SK-N-SH treated with all-trans-retinoic acid at 6 μM for 48 hours (cell line): ENCODE measurements at regions not wholly inside any gene's neighbourhood (a gene's known extent, or its start where the extent isn't known, plus 50 kb on each side); places are given as distances from the start of the nearest gene placed in this dataset.

Source experiments
- ATAC-seq: fragments of 200-7000 bp; cut with Tn5 transposase; 3 replicates; pipeline ENCODE4 v1.9.1; 2020; ENCODE audit warnings: mild to moderate bottlenecking, moderate library complexity
- ARNTL ChIP-seq: fragments of 450-650 bp; formaldehyde crosslinking; IDR thresholded peaks from 2 replicates; pipeline ENCODE4 v1.5.0; 2020; ENCODE audit warnings: low read depth, mild to moderate bottlenecking, moderate library complexity, borderline replicate concordance
- BACH2 ChIP-seq: fragments of 250-450 bp; sonication (Bioruptor Pico); IDR thresholded peaks from 2 replicates; pipeline ENCODE4 v1.9.0; 2021; ENCODE audit warnings: mild to moderate bottlenecking, borderline replicate concordance
- CREB5 ChIP-seq: fragments of 250-450 bp; sonication (Bioruptor Pico); IDR thresholded peaks from 2 replicates; pipeline ENCODE4 v1.5.1; 2020; ENCODE audit warnings: low read depth, mild to moderate bottlenecking, moderate library complexity
- CSDC2 ChIP-seq: fragments of 250-450 bp; sonication (Bioruptor Pico); IDR thresholded peaks from 2 replicates; pipeline ENCODE4 v1.5.0; 2020; ENCODE audit warnings: mild to moderate bottlenecking, moderate library complexity
- CSRNP3 ChIP-seq: fragments of 250-450 bp; sonication (Bioruptor Pico); IDR thresholded peaks from 2 replicates; pipeline ENCODE4 v1.5.1; 2021; ENCODE audit warnings: mild to moderate bottlenecking, moderate library complexity
- ESRRG ChIP-seq: fragments of 250-450 bp; sonication (Bioruptor Pico); IDR thresholded peaks from 2 replicates; pipeline ENCODE4 v1.6.1; 2021; ENCODE audit warnings: mild to moderate bottlenecking
- ISL1 ChIP-seq: fragments of 250-450 bp; sonication (Bioruptor Pico); IDR thresholded peaks from 2 replicates; pipeline ENCODE4 v2.1.2; 2022; ENCODE audit warnings: mild to moderate bottlenecking, moderate library complexity
- OSR1 ChIP-seq: fragments of 250-450 bp; sonication (Bioruptor Pico); IDR thresholded peaks from 2 replicates; pipeline ENCODE4 v1.8.0; 2022; ENCODE audit warnings: moderate library complexity, mild to moderate bottlenecking, inconsistent platforms
- PATZ1 ChIP-seq: fragments of 250-450 bp; sonication (Bioruptor Pico); IDR thresholded peaks from 2 replicates; pipeline ENCODE4 v1.8.0; 2020; ENCODE audit warnings: mild to moderate bottlenecking, moderate library complexity, borderline replicate concordance
- POU6F1 ChIP-seq: fragments of 250-450 bp; sonication (Bioruptor Pico); IDR thresholded peaks from 2 replicates; pipeline ENCODE4 v1.8.0; 2021; ENCODE audit warnings: low read depth, mild to moderate bottlenecking, moderate library complexity, borderline replicate concordance
- PPARA ChIP-seq: fragments of 250-450 bp; sonication (Bioruptor Pico); IDR thresholded peaks from 2 replicates; pipeline ENCODE4 v1.5.0; 2020; ENCODE audit warnings: mild to moderate bottlenecking, borderline replicate concordance
- RARB ChIP-seq: fragments of 250-450 bp; sonication (Bioruptor Pico); IDR thresholded peaks from 2 replicates; pipeline ENCODE4 v1.8.0; 2021; ENCODE audit warnings: mild to moderate bottlenecking, moderate library complexity
- SNAI2 ChIP-seq: fragments of 250-450 bp; sonication (Bioruptor Pico); IDR thresholded peaks from 2 replicates; pipeline ENCODE4 v1.5.0; 2020; ENCODE audit warnings: mild to moderate bottlenecking, moderate library complexity
- TCF4 ChIP-seq: fragments of 250-450 bp; sonication (Bioruptor Pico); IDR thresholded peaks from 2 replicates; pipeline ENCODE4 v1.8.0; 2021; ENCODE audit warnings: mild to moderate bottlenecking, moderate library complexity, borderline replicate concordance
- TOX ChIP-seq: fragments of 250-450 bp; sonication (Bioruptor Pico); IDR thresholded peaks from 2 replicates; pipeline ENCODE4 v1.8.0; 2021; ENCODE audit warnings: mild to moderate bottlenecking, moderate library complexity, borderline replicate concordance
- TSHZ2 ChIP-seq: fragments of 250-450 bp; sonication (Bioruptor Pico); IDR thresholded peaks from 2 replicates; pipeline ENCODE4 v1.5.0; 2020; ENCODE audit warnings: mild to moderate bottlenecking, moderate library complexity
- ZC3H10 ChIP-seq: fragments of 250-450 bp; sonication (Bioruptor Pico); IDR thresholded peaks from 2 replicates; pipeline ENCODE4 v1.5.1; 2021; ENCODE audit warnings: mild to moderate bottlenecking, moderate library complexity
- ZFP3 ChIP-seq: fragments of 250-450 bp; sonication (Bioruptor Pico); IDR thresholded peaks from 2 replicates; pipeline ENCODE4 v1.5.0; 2020; ENCODE audit warnings: mild to moderate bottlenecking, moderate library complexity
- ZFP30 ChIP-seq: fragments of 450-650 bp; formaldehyde crosslinking; IDR thresholded peaks from 2 replicates; pipeline ENCODE4 v1.5.0; 2022; ENCODE audit warnings: mild to moderate bottlenecking, moderate library complexity
- ZNF565 ChIP-seq: fragments of 450-650 bp; formaldehyde crosslinking; conservative IDR thresholded peaks from 2 replicates; pipeline ENCODE4 v1.5.0; 2020; ENCODE audit warnings: low read depth, mild to moderate bottlenecking, moderate library complexity
- ZNF70 ChIP-seq: fragments of 450-650 bp; formaldehyde crosslinking; IDR thresholded peaks from 2 replicates; pipeline ENCODE4 v1.5.0; 2020; ENCODE audit warnings: mild to moderate bottlenecking, moderate library complexity
- ZNF8 ChIP-seq: fragments of 450-650 bp; formaldehyde crosslinking; IDR thresholded peaks from 2 replicates; pipeline ENCODE4 v1.5.0; 2020; ENCODE audit warnings: mild to moderate bottlenecking, moderate library complexity

- TF ChIP-seq ESRRG (CRISPR knock-in tag) (no peak), ZFP3 (no peak), SNAI2 (CRISPR knock-in tag) (no peak), CSRNP3 (no peak), PATZ1 (CRISPR knock-in tag) (no peak), TOX (CRISPR knock-in tag) (no peak), TSHZ2 (no peak), PPARA (CRISPR knock-in tag) (no peak), ZNF70 (no peak), BACH2 (CRISPR knock-in tag) (no peak), ZNF565 (CRISPR knock-in tag) (no peak), ZC3H10 (CRISPR knock-in tag) (no peak), ISL1 (CRISPR knock-in tag) (no peak), ARNTL (CRISPR knock-in tag) (no peak), CSDC2 (CRISPR knock-in tag) (no peak), TCF4 (no peak)
- TF ChIP-seq, all 23 proteins: peak for 0
- peak; percentile 79 for ATAC-seq
Observed at GRCh38 chr10:36023939-36024338, 381.8 kb upstream of the FZD8 start.

- no peak for TF ChIP-seq CSRNP3
- TF ChIP-seq OSR1, result no peak
- TF ChIP-seq CSDC2 (CRISPR knock-in tag), result no peak
- no peak for ATAC-seq
Observed at GRCh38 chr10:36021096-36021495, 379.0 kb upstream of the FZD8 start.

GRCh38 chr10:36019749-36020148 lies 377.7 kb upstream of the FZD8 start:
- no peak for ATAC-seq
- no peak for TF ChIP-seq SNAI2 (CRISPR knock-in tag)
- TF ChIP-seq ZNF8, result no peak
- TF ChIP-seq CREB5, result no peak
- no peak for TF ChIP-seq ZFP30 (CRISPR knock-in tag)
- TF ChIP-seq TSHZ2, result no peak
- TF ChIP-seq TOX (CRISPR knock-in tag), result no peak
- no peak for TF ChIP-seq RARB
- no peak for TF ChIP-seq BACH2 (CRISPR knock-in tag)
- TF ChIP-seq PATZ1 (CRISPR knock-in tag), result no peak
- TF ChIP-seq POU6F1 (CRISPR knock-in tag), result no peak
